ENCODE measurements at regions not wholly inside any gene's neighbourhood (a gene's known extent, or its start where the extent isn't known, plus 50 kb on each side); places are given as distances from the start of the nearest gene placed in this dataset.
"Not testable (repeated sequence)": the region's sequence is repeated elsewhere in the genome, so short reads cannot be mapped to it uniquely, and the experiment has no call there.

GRCh38 chr10:9561821-9562505 is 1455.7 kb upstream of the CELF2 start:
- Histone ChIP-seq H3K4me1 (no peaks in the 10 kb centered on the region), H3K9me3 (no peaks in the 10 kb centered on the region), H3K27me3 (no peaks in the 10 kb centered on the region), H3K36me3 (no peaks in the 10 kb centered on the region), H3K4me3 (no peak overlapping the region), H3K27ac (no peak overlapping the region)
- TF ChIP-seq CTCF (IDR thresholded peaks at IDR 0.05), result no peak
- TF ChIP-seq POLR2A (IDR thresholded peaks at IDR 0.05), result no peak
- no peak for DNase-seq

- no peaks in the 10 kb centered on the region for H3K4me1 ChIP-seq
- no peaks in the 10 kb centered on the region for H3K27me3 ChIP-seq
- no peaks in the 10 kb centered on the region for H3K9me3 ChIP-seq
- TF ChIP-seq POLR2A (IDR thresholded peaks at IDR 0.05) (no peak), CTCF (IDR thresholded peaks at IDR 0.05) (no peak)
- H3K4me3 ChIP-seq, result no peak overlapping the region
- no peak for DNase-seq
- no peaks in the 10 kb centered on the region for H3K36me3 ChIP-seq
- H3K27ac ChIP-seq, result peak overlapping the region in 1 of 4 donors; percentile 24
These were observed 1439.9 kb upstream of the CELF2 start for GRCh38 chr10:9577746-9578145.

- H3K4me1 ChIP-seq, result no peaks in the 10 kb centered on the region
- DNase-seq, result no peak
- H3K36me3 ChIP-seq, result no peaks in the 10 kb centered on the region
- no peak for TF ChIP-seq CTCF (IDR thresholded peaks at IDR 0.05)
- no peak for TF ChIP-seq POLR2A (IDR thresholded peaks at IDR 0.05)
- H3K9me3 ChIP-seq, result no peaks in the 10 kb centered on the region
- no peaks in the 10 kb centered on the region for H3K27me3 ChIP-seq
- no peak overlapping the region for H3K4me3 ChIP-seq
- peak overlapping the region in 1 of 4 donors; percentile 24 for H3K27ac ChIP-seq
These were observed 1438.5 kb upstream of the CELF2 start for GRCh38 chr10:9579110-9579705.

- not testable (repeated sequence) for H3K4me3 ChIP-seq, H3K27me3 ChIP-seq, H3K4me1 ChIP-seq, DNase-seq, H3K36me3 ChIP-seq, H3K9me3 ChIP-seq, H3K27ac ChIP-seq
These were observed 1434.9 kb upstream of the CELF2 start for GRCh38 chr10:9582803-9583202.

- no peaks in the 10 kb centered on the region for H3K4me1 ChIP-seq
- no peak overlapping the region for H3K4me3 ChIP-seq
- no peak overlapping the region for H3K27ac ChIP-seq
- no peak for TF ChIP-seq POLR2A (IDR thresholded peaks at IDR 0.05)
- no peak for TF ChIP-seq CTCF (IDR thresholded peaks at IDR 0.05)
- H3K9me3 ChIP-seq, result no peaks in the 10 kb centered on the region
- no peaks in the 10 kb centered on the region for H3K36me3 ChIP-seq
- no peaks in the 10 kb centered on the region for H3K27me3 ChIP-seq
- DNase-seq, result no peak
These were observed 1421.2 kb upstream of the CELF2 start for GRCh38 chr10:9596368-9596920.

- Histone ChIP-seq H3K36me3 (no peaks in the 10 kb centered on the region), H3K27ac (no peak overlapping the region), H3K27me3 (no peaks in the 10 kb centered on the region), H3K4me1 (no peaks in the 10 kb centered on the region), H3K9me3 (no peaks in the 10 kb centered on the region), H3K4me3 (no peak overlapping the region)
- DNase-seq, result no peak
- TF ChIP-seq POLR2A (IDR thresholded peaks at IDR 0.05), result no peak
- TF ChIP-seq CTCF (IDR thresholded peaks at IDR 0.05), result no peak
These were observed 1414.7 kb upstream of the CELF2 start for GRCh38 chr10:9602998-9603397.
